ENCODE measurements at regions not wholly inside any gene's neighbourhood (a gene's known extent, or its start where the extent isn't known, plus 50 kb on each side); places are given as distances from the start of the nearest gene placed in this dataset.

DNA sequence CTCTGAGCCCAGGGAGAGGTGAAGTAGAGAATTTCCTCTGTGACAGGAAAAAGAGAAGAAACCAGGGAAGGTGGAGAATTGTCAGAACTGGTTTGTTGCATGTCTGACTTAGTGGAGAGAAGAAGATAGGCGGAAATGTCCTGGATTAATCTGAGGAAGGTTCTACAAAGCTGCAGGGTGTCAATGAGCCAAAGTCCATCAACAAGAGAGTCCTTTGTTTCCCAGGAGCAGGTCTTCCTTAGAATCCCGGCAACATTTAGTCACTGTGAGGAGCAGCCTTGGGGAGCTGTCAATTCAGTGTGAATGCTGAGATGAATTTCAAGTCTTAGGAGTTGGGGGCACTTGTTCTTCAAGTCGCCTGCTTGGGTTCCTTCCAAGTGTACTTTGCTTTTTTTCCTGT lies 88.4 kb upstream of the CELF4 start:
- Mint-ChIP-seq H3K27me3 (ENCODE audit: low read depth in 2 of 2) (no peaks in the 10 kb centered on the region), H3K4me1 (no peaks in the 10 kb centered on the region), H3K36me3 (no peaks in the 10 kb centered on the region), H3K9me3 (peaks cover 5 to 18% of the 10 kb centered on the region in 2 donors), H3K27ac (no peak overlapping the region), H3K4me3 (no peak overlapping the region)
- intact Hi-C loops (cut with micrococcal nuclease): no loop called here
- Histone ChIP-seq H3K4me3 (ENCODE audit: low read length) (no peak overlapping the region), H3K27ac (ENCODE audit: low read length) (no peak overlapping the region), H3K36me3 (ENCODE audit: control insufficient read depth, insufficient read depth, low read length) (no peaks in the 10 kb centered on the region), H3K4me1 (ENCODE audit: control insufficient read depth, insufficient read depth, low read length) (no peaks in the 10 kb centered on the region), H3K9me3 (ENCODE audit: control insufficient read depth, insufficient read depth, low read length) (no peaks in the 10 kb centered on the region), H3K27me3 (ENCODE audit: control insufficient read depth, insufficient read depth, low read length) (no peaks in the 10 kb centered on the region)
- ATAC-seq (no peak), DNase-seq (no peak)
- TF ChIP-seq, protein P1, sequence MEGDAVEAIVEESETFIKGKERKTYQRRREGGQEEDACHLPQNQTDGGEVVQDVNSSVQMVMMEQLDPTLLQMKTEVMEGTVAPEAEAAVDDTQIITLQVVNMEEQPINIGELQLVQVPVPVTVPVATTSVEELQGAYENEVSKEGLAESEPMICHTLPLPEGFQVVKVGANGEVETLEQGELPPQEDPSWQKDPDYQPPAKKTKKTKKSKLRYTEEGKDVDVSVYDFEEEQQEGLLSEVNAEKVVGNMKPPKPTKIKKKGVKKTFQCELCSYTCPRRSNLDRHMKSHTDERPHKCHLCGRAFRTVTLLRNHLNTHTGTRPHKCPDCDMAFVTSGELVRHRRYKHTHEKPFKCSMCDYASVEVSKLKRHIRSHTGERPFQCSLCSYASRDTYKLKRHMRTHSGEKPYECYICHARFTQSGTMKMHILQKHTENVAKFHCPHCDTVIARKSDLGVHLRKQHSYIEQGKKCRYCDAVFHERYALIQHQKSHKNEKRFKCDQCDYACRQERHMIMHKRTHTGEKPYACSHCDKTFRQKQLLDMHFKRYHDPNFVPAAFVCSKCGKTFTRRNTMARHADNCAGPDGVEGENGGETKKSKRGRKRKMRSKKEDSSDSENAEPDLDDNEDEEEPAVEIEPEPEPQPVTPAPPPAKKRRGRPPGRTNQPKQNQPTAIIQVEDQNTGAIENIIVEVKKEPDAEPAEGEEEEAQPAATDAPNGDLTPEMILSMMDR (IDR thresholded peaks at IDR 0.05): no peak
- WGBS (ENCODE audit: insufficient coverage): 68% methylated on average over 3 of the region's 3 CpGs

DNA sequence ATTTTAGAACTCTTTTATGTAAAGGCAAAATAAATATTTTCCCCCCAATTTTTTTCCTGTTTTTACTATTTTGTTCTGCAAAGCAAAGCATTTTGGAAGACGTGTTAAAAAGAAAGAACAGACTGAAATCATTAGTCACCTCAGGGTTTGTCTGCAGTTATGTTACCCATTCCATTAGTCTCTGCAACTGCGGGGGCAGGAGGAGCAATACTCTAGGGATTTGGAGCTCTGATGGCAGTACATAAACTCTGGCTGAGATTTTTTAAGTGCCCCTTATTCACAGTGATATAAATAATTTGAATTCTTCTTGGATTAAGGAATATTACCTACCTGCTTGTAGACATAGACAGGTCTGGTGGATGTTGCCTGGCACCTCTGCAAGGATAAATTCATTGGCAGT lies 88.0 kb upstream of the CELF4 start:
- no peaks in the 10 kb centered on the region for H3K9me3 ChIP-seq (ENCODE audit: control insufficient read depth, insufficient read depth, low read length)
- Mint-ChIP-seq H3K27me3 (ENCODE audit: low read depth in 2 of 2) (no peaks in the 10 kb centered on the region), H3K4me1 (no peaks in the 10 kb centered on the region), H3K27ac (no peak overlapping the region), H3K4me3 (no peak overlapping the region), H3K36me3 (no peaks in the 10 kb centered on the region), H3K9me3 (peaks cover 5 to 18% of the 10 kb centered on the region in 2 donors)
- H3K4me3 ChIP-seq (ENCODE audit: low read length): no peak overlapping the region
- H3K4me1 ChIP-seq (ENCODE audit: control insufficient read depth, insufficient read depth, low read length): no peaks in the 10 kb centered on the region
- DNase-seq (no peak), ATAC-seq (no peak)
- WGBS (ENCODE audit: insufficient coverage): 79% methylated on average over 2 of the region's 2 CpGs
- intact Hi-C loops (cut with micrococcal nuclease): no loop called here
- H3K36me3 ChIP-seq (ENCODE audit: control insufficient read depth, insufficient read depth, low read length): no peaks in the 10 kb centered on the region
- H3K27me3 ChIP-seq (ENCODE audit: control insufficient read depth, insufficient read depth, low read length): no peaks in the 10 kb centered on the region
- TF ChIP-seq, protein P1 (IDR thresholded peaks at IDR 0.05): no peak
- no peak overlapping the region for H3K27ac ChIP-seq (ENCODE audit: low read length)

DNA sequence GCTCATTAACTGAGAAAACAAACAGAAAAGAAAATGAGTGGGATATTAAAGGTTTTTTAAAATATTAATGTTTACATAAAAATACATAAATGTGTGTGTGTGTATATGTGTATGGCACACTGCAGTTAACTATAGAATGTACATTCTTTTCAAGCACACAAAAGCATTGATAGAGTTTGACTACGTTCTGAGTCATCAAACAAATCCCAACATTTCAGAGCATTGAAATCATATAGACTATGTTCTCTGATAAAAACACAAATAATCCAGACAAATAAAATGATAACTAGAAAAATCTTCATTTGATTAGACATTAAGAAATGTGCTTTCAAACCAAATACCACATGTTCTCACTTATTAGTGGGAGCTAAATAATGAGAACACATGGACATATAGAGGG lies 84.3 kb upstream of the CELF4 start:
- intact Hi-C loops (cut with micrococcal nuclease): no loop called here
- DNase-seq: no peak
- H3K9me3 Mint-ChIP-seq: peaks cover 9 to 10% of the 10 kb centered on the region in 2 donors
- no peaks in the 10 kb centered on the region for H3K4me1 Mint-ChIP-seq
- 100% methylated on average over 1 of the region's 1 CpG for WGBS (ENCODE audit: insufficient coverage)
- Histone ChIP-seq H3K4me1 (ENCODE audit: control insufficient read depth, insufficient read depth, low read length) (no peaks in the 10 kb centered on the region), H3K27ac (ENCODE audit: low read length) (no peak overlapping the region), H3K36me3 (ENCODE audit: control insufficient read depth, insufficient read depth, low read length) (no peaks in the 10 kb centered on the region), H3K4me3 (ENCODE audit: low read length) (no peak overlapping the region), H3K27me3 (ENCODE audit: control insufficient read depth, insufficient read depth, low read length) (no peaks in the 10 kb centered on the region), H3K9me3 (ENCODE audit: control insufficient read depth, insufficient read depth, low read length) (no peaks in the 10 kb centered on the region)
- TF ChIP-seq, protein P1 (IDR thresholded peaks at IDR 0.05): no peak
- H3K4me3 Mint-ChIP-seq: no peak overlapping the region
- no peaks in the 10 kb centered on the region for H3K36me3 Mint-ChIP-seq
- no peak overlapping the region for H3K27ac Mint-ChIP-seq
- no peak for ATAC-seq
- H3K27me3 Mint-ChIP-seq (ENCODE audit: low read depth in 2 of 2): no peaks in the 10 kb centered on the region

DNA sequence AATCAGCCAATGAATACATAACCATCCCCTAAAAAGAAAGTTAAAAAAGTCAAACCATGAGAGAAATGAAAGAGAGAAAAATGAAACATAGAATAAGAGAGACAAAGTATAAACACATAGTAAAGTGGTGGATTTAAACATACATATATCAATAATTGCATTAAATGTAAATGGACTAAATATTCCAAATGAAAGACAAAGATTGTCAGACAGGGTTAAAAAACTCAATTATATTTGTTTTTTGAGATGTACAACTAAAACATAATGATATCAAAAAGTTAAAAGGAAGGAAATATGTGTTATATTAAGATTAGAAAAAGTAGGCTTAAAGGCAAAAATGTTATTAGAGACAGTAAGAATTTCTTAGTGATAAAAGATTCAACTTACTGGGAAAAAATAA lies 83.8 kb upstream of the CELF4 start:
- intact Hi-C loops (cut with micrococcal nuclease): no loop called here
- Mint-ChIP-seq H3K36me3 (no peaks in the 10 kb centered on the region), H3K4me3 (no peak overlapping the region), H3K4me1 (no peaks in the 10 kb centered on the region), H3K27me3 (ENCODE audit: low read depth in 2 of 2) (no peaks in the 10 kb centered on the region), H3K9me3 (peaks cover 8% of the 10 kb centered on the region in 2 donors), H3K27ac (no peak overlapping the region)
- H3K9me3 ChIP-seq (ENCODE audit: control insufficient read depth, insufficient read depth, low read length): no peaks in the 10 kb centered on the region
- no peaks in the 10 kb centered on the region for H3K4me1 ChIP-seq (ENCODE audit: control insufficient read depth, insufficient read depth, low read length)
- no peak overlapping the region for H3K4me3 ChIP-seq (ENCODE audit: low read length)
- no peak for ATAC-seq
- DNase-seq: no peak
- no peaks in the 10 kb centered on the region for H3K36me3 ChIP-seq (ENCODE audit: control insufficient read depth, insufficient read depth, low read length)
- TF ChIP-seq, protein P1 (IDR thresholded peaks at IDR 0.05): no peak
- H3K27me3 ChIP-seq (ENCODE audit: control insufficient read depth, insufficient read depth, low read length): no peaks in the 10 kb centered on the region
- no peak overlapping the region for H3K27ac ChIP-seq (ENCODE audit: low read length)
